M059J (cell line): ENCODE measurements at regions not wholly inside any gene's neighbourhood (a gene's known extent, or its start where the extent isn't known, plus 50 kb on each side); places are given as distances from the start of the nearest gene placed in this dataset.
"Not testable (repeated sequence)": the region's sequence is repeated elsewhere in the genome, so short reads cannot be mapped to it uniquely, and the experiment has no call there.

Experiments used
- DNase-seq: peaks from one replicate; pipeline ENCODE4 v3.0.0-alpha.2; 2012; ENCODE audit warnings: low read depth

DNA sequence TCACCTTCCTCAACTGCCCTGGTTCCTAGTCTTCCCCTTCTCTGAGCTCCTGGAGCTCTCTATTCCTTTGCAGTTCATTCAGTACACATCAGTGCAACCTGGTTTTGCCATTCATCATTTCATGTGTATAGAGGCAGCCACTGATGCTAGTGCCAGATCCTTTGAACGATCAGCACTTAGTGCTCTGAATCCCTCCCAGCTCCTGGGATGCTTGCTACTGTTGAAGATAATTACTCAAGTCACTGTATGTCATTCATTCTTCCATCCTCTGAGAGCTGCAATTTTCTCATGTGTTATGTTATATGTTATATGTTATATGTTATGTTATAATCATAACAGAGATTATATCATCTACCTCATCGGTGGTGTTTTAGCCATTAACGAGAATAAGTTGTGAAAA lies 98.5 kb upstream of the UXS1 start:
- no peak for DNase-seq

- DNase-seq: no peak
These were observed 94.8 kb upstream of the UXS1 start for GRCh38 chr2:106288873-106289272.

- no peak for DNase-seq
These were observed 91.2 kb upstream of the UXS1 start for GRCh38 chr2:106285237-106285829.

- no peak for DNase-seq
These were observed 90.6 kb upstream of the UXS1 start for GRCh38 chr2:106284691-106285202.

- DNase-seq: no peak
These were observed 90.2 kb upstream of the UXS1 start for GRCh38 chr2:106284255-106284654.

DNA sequence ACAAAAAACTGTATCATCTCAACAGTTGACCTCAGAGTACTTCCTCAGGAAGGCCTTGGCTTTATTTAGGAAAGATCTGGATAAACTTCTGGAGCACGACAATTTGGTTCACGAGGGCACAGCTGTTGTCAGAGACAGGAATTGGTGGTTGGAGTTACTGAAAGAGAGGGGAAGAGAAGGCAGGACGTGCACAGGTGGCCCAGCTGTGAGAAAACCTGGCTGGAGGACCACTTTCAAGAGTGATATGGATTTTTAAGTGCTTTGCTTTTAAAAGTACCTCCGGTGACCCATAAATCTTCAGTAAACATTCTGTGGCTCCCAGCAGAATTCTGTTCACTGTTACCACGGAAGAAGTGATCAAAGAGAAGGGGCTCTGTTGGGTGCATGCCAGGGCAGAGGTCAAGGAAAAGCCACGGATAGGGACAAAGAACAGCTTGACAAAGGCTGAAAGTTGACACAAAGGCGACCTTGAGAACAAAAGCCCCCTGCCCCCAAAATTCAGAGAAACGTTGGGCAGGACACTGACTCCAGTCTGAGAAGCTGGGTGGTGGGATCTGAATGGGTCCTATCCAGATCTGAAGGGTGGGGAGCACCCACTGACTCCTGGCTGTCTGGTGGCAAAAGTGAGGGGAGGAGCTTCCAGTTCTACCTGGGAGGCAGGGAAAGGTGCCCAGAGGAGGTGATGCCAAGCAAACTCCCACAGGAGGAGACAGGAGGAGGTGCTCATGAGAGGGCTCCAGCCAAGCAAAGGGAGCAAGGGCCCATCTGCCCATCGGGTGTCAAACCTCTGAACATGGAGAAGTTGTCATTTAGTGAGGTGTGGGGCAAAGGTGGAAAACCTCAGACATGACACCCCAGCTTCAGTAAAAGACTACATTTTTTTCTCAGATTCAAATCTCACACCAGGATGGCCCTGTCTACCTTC lies 89.4 kb upstream of the UXS1 start:
- not testable (repeated sequence) for DNase-seq

GRCh38 chr2:106282462-106283170 lies 88.5 kb upstream of the UXS1 start:
- DNase-seq: no peak

GRCh38 chr2:106281907-106282430 lies 87.9 kb upstream of the UXS1 start:
- DNase-seq: not testable (repeated sequence)

DNA sequence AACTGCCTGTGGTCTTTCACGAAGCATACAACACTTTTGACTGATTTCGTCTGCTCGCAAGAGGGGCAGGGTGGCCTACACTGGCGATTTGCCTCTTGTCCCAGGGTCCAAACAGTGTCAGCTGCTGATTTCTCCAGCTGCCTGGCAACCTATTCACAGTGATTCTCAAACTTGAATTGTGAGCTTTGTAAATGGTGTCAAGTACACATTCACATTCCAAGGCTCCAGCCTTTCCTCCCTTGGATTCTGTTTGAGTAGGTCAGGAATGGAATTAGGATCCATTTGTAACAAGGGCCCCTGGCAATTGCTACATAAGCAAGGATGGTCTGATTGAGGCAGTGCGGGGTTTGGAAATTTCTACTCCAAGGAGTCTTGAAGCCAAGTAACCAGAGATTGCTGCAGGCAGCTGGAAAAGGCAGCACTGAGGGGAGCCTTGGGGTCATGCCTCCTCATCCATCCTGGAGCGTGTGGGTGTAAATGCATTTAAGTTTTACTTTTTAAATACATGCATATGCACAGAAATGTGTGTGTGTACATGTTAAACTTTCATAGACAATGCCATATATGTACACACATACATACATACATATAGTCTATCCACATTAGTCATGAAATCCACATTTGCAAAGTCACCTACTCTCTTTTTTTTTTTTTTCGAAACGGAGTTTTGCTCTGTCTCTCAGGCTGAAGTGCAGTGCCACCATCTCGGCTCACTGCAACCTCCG lies 86.8 kb upstream of the UXS1 start:
- DNase-seq: no peak

DNA sequence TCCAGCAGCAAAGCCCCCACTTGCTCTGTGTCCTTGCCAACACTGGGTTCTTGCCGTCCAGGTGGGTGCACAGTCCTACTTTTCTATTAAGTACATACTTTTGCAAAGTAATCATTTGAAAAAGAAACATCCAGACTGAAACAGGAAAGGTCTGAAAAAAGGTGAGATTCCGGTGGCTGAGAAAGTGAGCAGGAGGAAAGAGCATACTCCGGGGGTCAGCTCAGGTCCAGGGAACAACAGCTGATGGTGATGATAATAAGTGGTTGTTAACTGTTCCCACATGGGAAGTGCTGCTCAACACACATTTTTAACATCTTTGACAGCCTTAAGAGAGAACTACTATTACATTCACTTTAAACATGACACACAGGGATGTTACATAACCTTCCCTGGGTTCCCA lies 86.1 kb upstream of the UXS1 start:
- DNase-seq: no peak

- DNase-seq: no peak
These were observed 84.2 kb upstream of the UXS1 start for GRCh38 chr2:106278112-106278876.

GRCh38 chr2:106277426-106277825 lies 83.3 kb upstream of the UXS1 start:
- DNase-seq: no peak

DNA sequence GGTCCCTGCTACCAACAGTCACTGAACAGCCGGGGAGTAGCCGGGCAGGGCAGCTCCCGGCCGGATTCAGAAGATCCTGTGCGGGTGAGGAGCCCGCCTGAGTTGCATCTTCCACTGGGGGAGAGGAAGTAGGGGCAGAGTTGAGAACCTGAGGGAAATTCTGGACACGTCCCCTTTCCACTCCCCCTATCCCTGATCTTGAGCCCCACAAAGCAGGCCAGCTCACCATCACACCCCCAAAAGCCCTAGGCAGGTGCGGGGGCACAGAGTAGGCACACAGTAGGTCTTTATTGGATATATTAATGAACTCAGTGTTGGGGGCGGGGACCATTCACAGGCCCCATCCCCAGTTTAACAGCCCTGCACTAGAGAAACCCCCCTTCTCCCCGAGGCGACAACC lies 81.9 kb upstream of the UXS1 start:
- no peak for DNase-seq

DNA sequence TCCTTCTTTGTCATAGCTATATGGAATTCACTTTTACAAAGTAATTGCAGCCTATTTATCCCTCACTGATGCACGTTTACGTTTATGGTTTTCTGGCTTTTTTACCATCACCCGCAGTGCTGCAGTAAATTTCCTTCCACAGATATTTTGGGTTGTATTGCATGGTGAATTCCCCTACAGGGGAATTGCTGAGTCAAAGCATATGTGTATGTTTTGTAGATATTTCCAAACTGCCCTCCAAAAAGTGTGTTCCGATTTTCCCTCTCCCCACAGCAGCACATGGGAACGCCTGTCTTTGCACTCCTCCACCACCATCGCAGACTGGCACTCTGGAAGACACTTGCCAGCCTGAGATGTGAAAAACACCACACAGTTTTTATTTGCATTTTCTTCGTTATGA lies 80.6 kb upstream of the UXS1 start:
- no peak for DNase-seq

DNA sequence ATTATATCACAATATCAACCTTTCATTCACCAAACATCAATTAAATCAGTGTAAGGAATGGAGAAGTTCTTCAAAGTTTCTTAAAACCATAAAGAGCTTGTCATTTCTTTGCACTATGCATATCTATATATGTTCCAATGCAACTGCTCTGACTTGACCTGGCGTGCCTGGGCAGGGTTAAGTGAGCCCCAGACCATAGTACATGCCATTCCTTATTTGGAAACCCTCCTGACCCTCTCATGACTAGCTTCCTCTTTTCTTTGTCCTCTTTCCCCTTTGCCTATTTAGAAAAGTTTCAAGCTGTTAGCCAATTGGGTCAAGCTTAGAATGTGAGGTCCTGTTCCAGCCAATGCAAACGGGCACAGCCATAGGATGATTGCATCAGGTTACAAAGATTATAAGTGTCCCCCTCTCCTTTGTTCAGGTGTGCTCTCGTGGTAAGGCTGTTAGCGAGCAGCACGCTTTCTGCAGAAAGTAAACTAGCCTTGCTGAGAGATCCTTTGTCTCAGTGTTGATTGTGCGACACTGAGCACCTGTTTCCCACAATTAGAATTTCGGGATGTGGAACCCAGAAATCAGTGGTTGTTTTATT lies 78.2 kb upstream of the UXS1 start:
- DNase-seq: no peak

DNA sequence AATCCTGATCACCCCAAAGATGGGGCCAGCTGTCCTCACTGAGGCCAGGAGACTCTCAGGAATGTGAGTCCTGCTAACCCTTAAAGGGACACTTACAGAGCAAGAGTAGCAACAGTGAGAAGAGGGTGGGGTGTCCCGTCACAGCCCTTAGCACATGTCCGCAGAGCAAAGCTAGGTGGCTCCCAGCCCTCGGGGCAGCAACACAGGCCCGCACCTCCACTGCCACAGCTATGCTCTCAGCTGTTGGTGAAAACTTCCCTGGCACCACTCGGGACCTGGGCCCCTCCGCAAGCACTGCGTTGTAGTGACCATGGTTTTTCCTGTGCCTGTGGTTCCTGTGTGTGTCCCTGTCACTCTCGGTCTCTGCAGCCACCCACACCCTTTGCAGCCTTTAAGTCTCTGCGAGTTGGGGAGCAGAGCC lies 76.4 kb upstream of the UXS1 start:
- DNase-seq: no peak

DNA sequence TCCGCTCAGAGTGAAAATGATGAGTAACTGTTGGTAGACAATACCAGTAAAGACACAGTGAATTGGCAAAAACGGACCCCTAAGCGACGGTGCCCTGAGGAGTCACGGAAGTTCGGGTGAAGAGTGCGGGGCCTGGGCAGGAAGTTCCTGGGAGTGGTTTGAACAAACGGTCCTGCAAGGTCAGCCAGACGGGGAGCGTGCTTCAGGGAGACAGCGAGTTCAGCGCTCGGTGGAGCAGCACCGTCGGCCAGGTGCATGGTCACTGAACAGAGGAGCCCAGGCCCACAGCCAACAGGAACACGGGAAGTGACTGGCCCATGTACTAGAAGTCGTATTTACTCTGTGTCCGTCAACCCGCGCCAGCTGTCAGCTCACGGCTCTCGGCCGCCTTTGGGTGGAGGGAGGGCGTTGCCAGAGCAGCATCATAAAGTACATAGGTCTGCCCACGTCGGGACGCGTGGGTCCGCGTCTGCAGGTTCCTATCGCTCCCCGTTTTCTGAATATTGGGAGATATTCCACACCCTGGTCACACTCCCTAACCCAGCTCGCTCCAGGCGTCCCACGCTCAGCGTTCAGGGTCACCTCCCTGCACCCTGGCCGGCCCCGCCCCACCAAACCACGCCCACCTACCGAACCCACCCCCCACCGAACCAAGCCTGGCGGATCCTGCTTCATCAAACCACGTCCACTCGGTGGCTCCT lies 75.6 kb upstream of the UXS1 start:
- DNase-seq: peak; percentile 4

- DNase-seq: no peak
These were observed 73.9 kb upstream of the UXS1 start for GRCh38 chr2:106267997-106268396.

DNA sequence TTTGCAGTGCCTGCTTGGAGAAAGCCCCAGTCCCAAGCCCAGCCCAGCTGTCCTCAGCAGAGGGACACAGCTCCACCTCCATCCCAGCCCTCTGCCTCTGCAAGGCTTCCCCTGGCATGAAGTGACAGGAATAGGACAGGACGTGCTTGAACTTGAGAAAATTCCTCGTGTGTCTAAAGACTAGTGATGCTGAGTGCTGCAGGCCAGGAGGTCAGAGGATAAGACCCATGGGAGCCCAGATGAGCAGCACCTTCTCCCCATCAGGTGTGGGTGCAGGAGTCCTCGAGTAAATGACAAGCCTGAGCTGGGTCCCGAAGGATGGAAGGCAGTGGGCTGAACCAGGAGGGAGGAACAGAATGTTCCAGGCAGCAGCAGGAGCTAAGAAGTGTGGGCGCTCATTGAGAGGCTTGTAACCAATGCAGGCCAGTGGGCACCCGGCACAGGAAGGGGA lies 67.8 kb upstream of the UXS1 start:
- DNase-seq: no peak

DNA sequence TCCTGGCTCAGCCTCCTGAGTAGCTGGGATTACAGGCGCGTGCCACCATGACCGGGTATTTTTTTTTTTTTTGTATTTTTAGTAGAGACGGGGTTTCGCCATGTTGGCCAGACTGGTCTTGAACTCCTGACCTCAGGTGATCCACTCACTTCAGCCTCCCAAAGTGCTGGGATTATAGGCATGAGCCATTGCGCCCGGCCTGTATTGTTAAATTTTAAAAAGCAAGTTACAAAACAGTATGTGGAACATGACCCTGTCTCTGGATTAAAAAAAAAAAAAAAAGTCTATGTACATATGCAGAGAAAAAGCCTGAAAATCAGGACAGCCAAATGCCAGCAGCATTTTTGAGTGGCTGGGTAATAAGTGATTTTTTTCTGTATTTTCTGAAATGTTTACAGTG lies 64.8 kb upstream of the UXS1 start:
- not testable (repeated sequence) for DNase-seq
